PC-3 (cell line): ENCODE measurements at regions not wholly inside any gene's neighbourhood (a gene's known extent, or its start where the extent isn't known, plus 50 kb on each side); places are given as distances from the start of the nearest gene placed in this dataset.

Experiments used
- EZH2phosphoT487 ChIP-seq: fragments of 300-600 bp; sonication (generic); IDR thresholded peaks from 2 replicates; pipeline ENCODE4 v1.6.1; 2018; ENCODE audit warnings: mild to moderate bottlenecking, antibody characterized with exemption, low read length, borderline replicate concordance
- TF ChIP-seq, protein P1 (sequence below): fragments of 300-600 bp; sonication (generic); conservative IDR thresholded peaks from 2 replicates; pipeline ENCODE4 v1.5.1; 2017; ENCODE audit warnings: antibody characterized with exemption, low read depth, mild to moderate bottlenecking, low read length

DNA sequence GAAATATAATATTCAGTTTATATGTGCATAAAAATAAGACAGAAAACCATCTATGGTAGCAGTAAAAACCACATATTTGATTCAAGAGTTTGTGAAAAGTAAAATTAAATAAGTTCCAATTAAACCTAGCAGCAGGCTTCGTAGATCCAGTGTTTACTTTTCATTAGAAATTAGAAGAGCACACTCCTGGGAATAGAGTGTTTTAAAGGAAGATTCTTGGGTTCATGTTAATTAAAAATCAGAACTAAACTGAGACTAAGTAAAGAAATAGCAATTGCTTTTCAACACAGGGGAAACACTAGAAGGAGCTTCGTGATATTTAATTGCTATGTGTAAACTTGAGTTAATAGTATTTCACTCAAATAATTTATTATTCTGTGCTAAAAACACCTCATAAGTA is 1097.8 kb upstream of the CDH18 start:
- TF ChIP-seq, protein P1, sequence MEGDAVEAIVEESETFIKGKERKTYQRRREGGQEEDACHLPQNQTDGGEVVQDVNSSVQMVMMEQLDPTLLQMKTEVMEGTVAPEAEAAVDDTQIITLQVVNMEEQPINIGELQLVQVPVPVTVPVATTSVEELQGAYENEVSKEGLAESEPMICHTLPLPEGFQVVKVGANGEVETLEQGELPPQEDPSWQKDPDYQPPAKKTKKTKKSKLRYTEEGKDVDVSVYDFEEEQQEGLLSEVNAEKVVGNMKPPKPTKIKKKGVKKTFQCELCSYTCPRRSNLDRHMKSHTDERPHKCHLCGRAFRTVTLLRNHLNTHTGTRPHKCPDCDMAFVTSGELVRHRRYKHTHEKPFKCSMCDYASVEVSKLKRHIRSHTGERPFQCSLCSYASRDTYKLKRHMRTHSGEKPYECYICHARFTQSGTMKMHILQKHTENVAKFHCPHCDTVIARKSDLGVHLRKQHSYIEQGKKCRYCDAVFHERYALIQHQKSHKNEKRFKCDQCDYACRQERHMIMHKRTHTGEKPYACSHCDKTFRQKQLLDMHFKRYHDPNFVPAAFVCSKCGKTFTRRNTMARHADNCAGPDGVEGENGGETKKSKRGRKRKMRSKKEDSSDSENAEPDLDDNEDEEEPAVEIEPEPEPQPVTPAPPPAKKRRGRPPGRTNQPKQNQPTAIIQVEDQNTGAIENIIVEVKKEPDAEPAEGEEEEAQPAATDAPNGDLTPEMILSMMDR = no peak
- no peak for TF ChIP-seq EZH2phosphoT487
